Smooth muscle cell (in vitro differentiated cells): ENCODE measurements at regions not wholly inside any gene's neighbourhood (a gene's known extent, or its start where the extent isn't known, plus 50 kb on each side); places are given as distances from the start of the nearest gene placed in this dataset.
"Not testable (repeated sequence)": the region's sequence is repeated elsewhere in the genome, so short reads cannot be mapped to it uniquely, and the experiment has no call there.

Experiments used
- DNase-seq: peaks from one replicate; lab custom pipeline; 2025; ENCODE audit not compliant: unreplicated experiment; lab: John Stamatoyannopoulos, UW
- H2AFZ ChIP-seq: fragments of 200-600 bp; sonication (generic); 2 replicates; pipeline ENCODE4 v1.6.0; 2016; ENCODE audit warnings: antibody characterized with exemption, low read depth, mild to moderate bottlenecking
- H3F3A ChIP-seq: fragments of 200-600 bp; sonication (generic); 2 replicates; pipeline ENCODE4 v1.6.0; 2017; ENCODE audit warnings: antibody characterized with exemption, low read depth
- H3K27ac ChIP-seq: fragments of 200-600 bp; sonication (generic); 2 replicates; pipeline ENCODE4 v1.5.1; 2016; ENCODE audit warnings: low read depth, mild to moderate bottlenecking
- H3K27me3 ChIP-seq: fragments of 200-600 bp; sonication (generic); 2 replicates; pipeline ENCODE4 v1.6.1; 2016; ENCODE audit warnings: low read depth, mild to moderate bottlenecking
- H3K36me3 ChIP-seq: fragments of 200-600 bp; sonication (generic); 2 replicates; pipeline ENCODE4 v1.5.1; 2016; ENCODE audit warnings: low read depth
- H3K4me1 ChIP-seq: fragments of 200-600 bp; sonication (generic); 2 replicates; pipeline ENCODE4 v1.5.1; 2016; ENCODE audit warnings: low read depth
- H3K4me2 ChIP-seq: fragments of 200-600 bp; sonication (generic); 2 replicates; pipeline ENCODE4 v1.6.0; 2016; ENCODE audit warnings: mild to moderate bottlenecking
- H3K4me3 ChIP-seq: fragments of 200-600 bp; sonication (generic); 2 replicates; pipeline ENCODE4 v1.5.1; 2016; ENCODE audit warnings: mild to moderate bottlenecking
- H3K79me2 ChIP-seq: fragments of 200-600 bp; sonication (generic); 2 replicates; pipeline ENCODE4 v1.6.0; 2016; ENCODE audit warnings: low read depth, mild to moderate bottlenecking
- H3K9ac ChIP-seq: fragments of 200-600 bp; sonication (generic); 2 replicates; pipeline ENCODE4 v1.6.0; 2016; ENCODE audit warnings: low read depth
- H3K9me3 ChIP-seq: fragments of 200-600 bp; sonication (generic); replicated peaks from 2 replicates; pipeline ENCODE4 v1.5.1; 2016; ENCODE audit warnings: low read depth
- H4K20me1 ChIP-seq: fragments of 200-600 bp; sonication (generic); 2 replicates; pipeline ENCODE4 v1.6.0; 2016; ENCODE audit warnings: low read depth
- CTCF ChIP-seq: fragments of 200-600 bp; sonication (generic); IDR thresholded peaks from 2 replicates; pipeline ENCODE4 v1.5.1; 2017; ENCODE audit warnings: borderline replicate concordance, mild to moderate bottlenecking, antibody characterized with exemption; ENCODE audit not compliant: insufficient read depth, poor library complexity, severe bottlenecking
- WGBS: methylation state at CpG from one replicate; pipeline ENCODE4 v1.1.7; 2016; ENCODE audit warnings: low lambda C conversion rate; 5-methylcytosine and 5-hydroxymethylcytosine counted together

- no peaks in the 10 kb centered on the region for H3K36me3 ChIP-seq
- H2AFZ ChIP-seq = no peak overlapping the region
- H3K4me1 ChIP-seq = no peaks in the 10 kb centered on the region
- no peak overlapping the region for H3K27ac ChIP-seq
- no peak overlapping the region for H3K4me3 ChIP-seq
- H3K79me2 ChIP-seq = no peaks in the 10 kb centered on the region
- no peak for DNase-seq
- no peaks in the 10 kb centered on the region for H3K27me3 ChIP-seq
- no peak for TF ChIP-seq CTCF
- no peaks in the 10 kb centered on the region for H3F3A ChIP-seq
- no peak overlapping the region for H3K9ac ChIP-seq
- no peaks in the 10 kb centered on the region for H4K20me1 ChIP-seq
- peaks cover 4% of the 10 kb centered on the region for H3K9me3 ChIP-seq
- 89% methylated on average over 45 of the region's 53 CpGs for WGBS
- no peak overlapping the region for H3K4me2 ChIP-seq
These were observed 3934.3 kb downstream of the SRGAP2C start for GRCh38 chr1:125119024-125119441.

- not testable (repeated sequence) for H3K27ac ChIP-seq, H3K9ac ChIP-seq, H3K79me2 ChIP-seq, DNase-seq, H3K4me2 ChIP-seq, H3K4me1 ChIP-seq, H3K4me3 ChIP-seq, H3K27me3 ChIP-seq, H4K20me1 ChIP-seq, H2AFZ ChIP-seq, H3F3A ChIP-seq, H3K36me3 ChIP-seq, H3K9me3 ChIP-seq
- WGBS = 87% methylated on average over 20 of the region's 30 CpGs
These were observed 3934.9 kb downstream of the SRGAP2C start for GRCh38 chr1:125119566-125120205.

- 67% methylated on average over 1 of the region's 1 CpG for WGBS
- H2AFZ ChIP-seq, H3K27ac ChIP-seq, DNase-seq, H3K9me3 ChIP-seq, H3K4me2 ChIP-seq, H3K79me2 ChIP-seq, H3F3A ChIP-seq, H4K20me1 ChIP-seq, H3K9ac ChIP-seq, H3K27me3 ChIP-seq, H3K4me1 ChIP-seq, H3K36me3 ChIP-seq, H3K4me3 ChIP-seq: not testable (repeated sequence)
These were observed 3937.8 kb downstream of the SRGAP2C start for GRCh38 chr1:125122579-125122978.
